CD14-positive monocyte (primary cell): ENCODE measurements at regions not wholly inside any gene's neighbourhood (a gene's known extent, or its start where the extent isn't known, plus 50 kb on each side); places are given as distances from the start of the nearest gene placed in this dataset.

Experiments used
- DNase-seq, 3 donors: peaks; one replicate each; pipeline ENCODE4 v3.0.0-alpha.2; 2011 to 2022
- H2AFZ ChIP-seq: 2 replicates; pipeline ENCODE4 v1.6.0; 2012; ENCODE audit warnings: mild to moderate bottlenecking, low read depth, low read length, inconsistent platforms; ENCODE audit not compliant: insufficient read depth, poor library complexity, severe bottlenecking
- H3K27ac ChIP-seq, 2 donors: 1 replicate in 1 of 2; 2 replicates in 1 of 2; pipeline ENCODE4 v1.5.1; 2012 to 2013; ENCODE audit warnings: low read length in 2 of 2, control low read depth in 1 of 2, inconsistent platforms in 1 of 2, low read depth in 1 of 2, mild to moderate bottlenecking in 1 of 2
- H3K27me3 ChIP-seq, 2 donors: one replicate each; pipeline versions ENCODE4 v1.6.0 to v1.6.1; 2011 to 2013; ENCODE audit warnings: low read length in 2 of 2; ENCODE audit not compliant: control insufficient read depth in 2 of 2, insufficient read depth in 2 of 2
- H3K36me3 ChIP-seq, 2 donors: replicated peaks in 1 of 2; 1 replicate in 1 of 2; 2 replicates in 1 of 2; pipeline versions ENCODE4 v1.5.1 to v1.6.1; 2012 to 2013; ENCODE audit warnings: low read length in 2 of 2, control low read depth in 1 of 2, inconsistent platforms in 1 of 2, mild to moderate bottlenecking in 1 of 2; ENCODE audit not compliant: insufficient read depth in 2 of 2, control insufficient read depth in 1 of 2
- H3K4me1 ChIP-seq, 2 donors: 1 replicate in 1 of 2; 2 replicates in 1 of 2; pipeline versions ENCODE4 v1.5.1 to v1.6.1; 2012 to 2013; ENCODE audit warnings: low read length in 2 of 2, control low read depth in 1 of 2, inconsistent platforms in 1 of 2, mild to moderate bottlenecking in 1 of 2, moderate library complexity in 1 of 2; ENCODE audit not compliant: insufficient read depth in 2 of 2, control insufficient read depth in 1 of 2
- H3K4me2 ChIP-seq: replicated peaks from 2 replicates; pipeline ENCODE3; 2012; ENCODE audit warnings: low read length, moderate library complexity, mild to moderate bottlenecking; ENCODE audit not compliant: poor library complexity, severe bottlenecking; ENCODE audit errors: extremely low read depth
- H3K4me3 ChIP-seq, 3 experiments: fragments of 200-600 bp in 1 of 3; sonication (generic) in 1 of 3; replicated peaks in 1 of 3; 1 replicate in 2 of 3; 2 replicates in 1 of 3; pipeline ENCODE4 v1.5.1; 2011 to 2013; ENCODE audit warnings: low read length in 3 of 3, mild to moderate bottlenecking in 3 of 3, control low read depth in 2 of 3, low read depth in 2 of 3, inconsistent platforms in 1 of 3, moderate library complexity in 1 of 3
- H3K79me2 ChIP-seq: 2 replicates; pipeline ENCODE4 v1.6.0; 2012; ENCODE audit warnings: mild to moderate bottlenecking, control low read depth, inconsistent platforms, low read length, moderate library complexity; ENCODE audit not compliant: insufficient read depth
- H3K9ac ChIP-seq: 2 replicates; pipeline ENCODE4 v1.6.0; 2017; ENCODE audit warnings: low read length, mild to moderate bottlenecking; ENCODE audit not compliant: insufficient read depth, poor library complexity, severe bottlenecking
- H3K9me3 ChIP-seq, 2 donors: replicated peaks in 1 of 2; 1 replicate in 1 of 2; 2 replicates in 1 of 2; pipeline versions ENCODE4 v1.5.1 to v1.6.1; 2012 to 2013; ENCODE audit warnings: low read length in 2 of 2, control low read depth in 1 of 2; ENCODE audit not compliant: control insufficient read depth in 1 of 2, insufficient read depth in 1 of 2
- H4K20me1 ChIP-seq: 2 replicates; pipeline ENCODE4 v1.6.0; 2012; ENCODE audit warnings: mild to moderate bottlenecking, low read length, control low read depth, moderate library complexity; ENCODE audit not compliant: insufficient read depth
- H3K27ac Mint-ChIP-seq, 7 donors: one replicate each; pipeline ENCODE4 v1.8.0; 2020; ENCODE audit warnings: mild to moderate bottlenecking in 7 of 7, mixed read lengths in 7 of 7, moderate library complexity in 6 of 7, inconsistent platforms in 2 of 7
- H3K27me3 Mint-ChIP-seq, 3 donors: one replicate each; pipeline ENCODE4 v1.8.0; 2021 to 2022; ENCODE audit warnings: low read depth in 3 of 3, mild to moderate bottlenecking in 3 of 3, mixed read lengths in 3 of 3, moderate library complexity in 3 of 3, inconsistent platforms in 1 of 3
- H3K36me3 Mint-ChIP-seq, 2 donors: one replicate each; pipeline ENCODE4 v1.8.0; 2020; ENCODE audit warnings: mixed read lengths in 2 of 2, inconsistent platforms in 1 of 2, mild to moderate bottlenecking in 1 of 2
- H3K4me1 Mint-ChIP-seq: one replicate; pipeline ENCODE4 v1.8.0; 2020; ENCODE audit warnings: mild to moderate bottlenecking, mixed read lengths
- H3K4me3 Mint-ChIP-seq, 2 donors: one replicate each; pipeline ENCODE4 v1.8.0; 2020; ENCODE audit warnings: mild to moderate bottlenecking in 2 of 2, mixed read lengths in 2 of 2, moderate library complexity in 1 of 2
- H3K9me3 Mint-ChIP-seq, 7 donors: one replicate each; pipeline ENCODE4 v1.8.0; 2020 to 2022; ENCODE audit warnings: mixed read lengths in 7 of 7, mild to moderate bottlenecking in 6 of 7, moderate library complexity in 6 of 7, inconsistent platforms in 2 of 7
- WGBS: methylation state at CpG from one replicate; pipeline ENCODE4 v1.1.5; 2013; ENCODE audit warnings: missing lambda C conversion rate; ENCODE audit not compliant: insufficient coverage; 5-methylcytosine and 5-hydroxymethylcytosine counted together
- intact Hi-C, 2 donors: fragments of 100-400 bp; cut with micrococcal nuclease; formaldehyde crosslinking; loops; one replicate each; pipeline versions ENCODE4 v1.15.0 to v1.15.1; 2023
- TF ChIP-seq, protein P1 (sequence below): fragments of 200-600 bp; IDR thresholded peaks from one replicate; pipeline ENCODE4 v1.8.0; 2022; ENCODE audit warnings: antibody characterized with exemption, mild to moderate bottlenecking

DNA sequence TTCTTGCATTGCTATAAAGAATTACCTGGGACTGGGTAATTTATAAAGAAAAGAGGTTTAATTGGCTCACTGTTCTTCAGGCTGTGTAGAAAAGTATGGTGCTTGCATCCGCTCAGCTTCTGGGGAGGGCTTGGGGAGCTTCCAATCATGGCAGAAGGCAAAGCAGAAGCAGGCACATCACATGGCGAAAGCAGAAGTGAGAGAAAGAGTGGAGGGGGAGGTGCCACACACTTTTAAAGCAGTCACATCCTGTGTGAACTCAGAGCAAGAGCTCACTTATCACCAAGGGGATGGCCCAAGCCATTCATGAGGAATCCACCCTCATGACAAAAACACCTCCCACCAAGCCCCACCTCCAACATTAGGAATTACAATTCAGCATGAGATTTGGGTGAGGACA, 303.5 kb downstream of the OTUD1 start:
- Histone ChIP-seq H3K4me2 (no peak overlapping the region), H3K27me3 (no peaks in the 10 kb centered on the region)
- H3K27ac Mint-ChIP-seq: peak overlapping the region in 1 of 7 donors; percentile 19

DNA sequence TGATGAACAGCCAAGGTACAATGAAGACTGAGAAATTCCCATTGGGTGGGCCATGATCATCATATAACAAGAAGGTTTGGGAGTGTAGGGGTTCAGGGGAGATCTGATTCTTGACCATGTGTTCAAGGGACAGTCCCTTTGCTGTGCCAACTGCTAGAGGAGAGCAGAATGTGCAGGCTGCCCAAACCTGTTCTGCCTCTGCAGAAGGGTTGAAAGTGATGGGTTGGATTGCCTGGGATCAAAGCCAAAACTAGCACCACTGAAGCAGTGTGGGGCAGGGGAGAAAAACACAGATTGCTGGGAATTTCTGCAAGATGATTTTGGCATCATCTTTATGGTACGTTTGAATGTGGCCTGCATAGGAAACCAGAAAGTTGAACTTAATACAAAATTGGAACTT, 303.9 kb downstream of the OTUD1 start:
- Mint-ChIP-seq H3K4me3 (no peak overlapping the region), H3K9me3 (peaks cover 16 to 24% (median 20%) of the 10 kb centered on the region in 7 donors), H3K4me1 (peaks cover 11% of the 10 kb centered on the region), H3K27me3 (no peaks in the 10 kb centered on the region), H3K27ac (no peak overlapping the region), H3K36me3 (no peaks in the 10 kb centered on the region)
- H3K27me3 ChIP-seq: no peaks in the 10 kb centered on the region
- H3K79me2 ChIP-seq: no peaks in the 10 kb centered on the region
- no peak overlapping the region for H3K4me3 ChIP-seq
- no peaks in the 10 kb centered on the region for H4K20me1 ChIP-seq
- no peak overlapping the region for H3K4me2 ChIP-seq
- intact Hi-C loops: no loop called here
- H3K4me1 ChIP-seq: no peaks in the 10 kb centered on the region
- no peaks in the 10 kb centered on the region for H3K36me3 ChIP-seq
- peaks cover 7% of the 10 kb centered on the region in 2 donors for H3K9me3 ChIP-seq
- 67% methylated on average over 1 of the region's 1 CpG for WGBS
- TF ChIP-seq, protein P1, sequence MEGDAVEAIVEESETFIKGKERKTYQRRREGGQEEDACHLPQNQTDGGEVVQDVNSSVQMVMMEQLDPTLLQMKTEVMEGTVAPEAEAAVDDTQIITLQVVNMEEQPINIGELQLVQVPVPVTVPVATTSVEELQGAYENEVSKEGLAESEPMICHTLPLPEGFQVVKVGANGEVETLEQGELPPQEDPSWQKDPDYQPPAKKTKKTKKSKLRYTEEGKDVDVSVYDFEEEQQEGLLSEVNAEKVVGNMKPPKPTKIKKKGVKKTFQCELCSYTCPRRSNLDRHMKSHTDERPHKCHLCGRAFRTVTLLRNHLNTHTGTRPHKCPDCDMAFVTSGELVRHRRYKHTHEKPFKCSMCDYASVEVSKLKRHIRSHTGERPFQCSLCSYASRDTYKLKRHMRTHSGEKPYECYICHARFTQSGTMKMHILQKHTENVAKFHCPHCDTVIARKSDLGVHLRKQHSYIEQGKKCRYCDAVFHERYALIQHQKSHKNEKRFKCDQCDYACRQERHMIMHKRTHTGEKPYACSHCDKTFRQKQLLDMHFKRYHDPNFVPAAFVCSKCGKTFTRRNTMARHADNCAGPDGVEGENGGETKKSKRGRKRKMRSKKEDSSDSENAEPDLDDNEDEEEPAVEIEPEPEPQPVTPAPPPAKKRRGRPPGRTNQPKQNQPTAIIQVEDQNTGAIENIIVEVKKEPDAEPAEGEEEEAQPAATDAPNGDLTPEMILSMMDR: no peak
- no peak overlapping the region for H3K9ac ChIP-seq
- no peak for DNase-seq
- no peak overlapping the region for H3K27ac ChIP-seq
- H2AFZ ChIP-seq: no peak overlapping the region

More for the DNA sequence above, 303.5 kb downstream of the OTUD1 start:
- intact Hi-C loops: no loop called here
- TF ChIP-seq, protein P1: no peak
- peaks cover 7% of the 10 kb centered on the region in 2 donors for H3K9me3 ChIP-seq
- H3K36me3 ChIP-seq: no peaks in the 10 kb centered on the region
- no peaks in the 10 kb centered on the region for H3K4me1 ChIP-seq
- no peaks in the 10 kb centered on the region for H3K36me3 Mint-ChIP-seq
- H4K20me1 ChIP-seq: no peaks in the 10 kb centered on the region
- no peak overlapping the region for H3K4me3 Mint-ChIP-seq
- peaks cover 0 to under 1% (median 0%) of the 10 kb centered on the region in 3 donors for H3K27me3 Mint-ChIP-seq
- DNase-seq: peak in 2 of 3 donors; percentile 15 to 41
- H3K9ac ChIP-seq: no peak overlapping the region
- H3K79me2 ChIP-seq: no peaks in the 10 kb centered on the region
- 71% methylated on average over 1 of the region's 2 CpGs for WGBS
- peaks cover 16 to 24% (median 20%) of the 10 kb centered on the region in 7 donors for H3K9me3 Mint-ChIP-seq
- H3K27ac ChIP-seq: no peak overlapping the region
- peaks cover 11% of the 10 kb centered on the region for H3K4me1 Mint-ChIP-seq
- no peak overlapping the region for H2AFZ ChIP-seq
- no peak overlapping the region for H3K4me3 ChIP-seq
